ENCODE measurements at regions not wholly inside any gene's neighbourhood (a gene's known extent, or its start where the extent isn't known, plus 50 kb on each side); places are given as distances from the start of the nearest gene placed in this dataset.

GRCh38 chr13:99656092-99656745, 154.9 kb downstream of the TM9SF2 start:
- TF ChIP-seq CTCF (IDR thresholded peaks at IDR 0.05; ENCODE audit: borderline replicate concordance, extremely low read depth, low read length, poor library complexity, severe bottlenecking) (peak; percentile 99), EZH2 (IDR thresholded peaks at IDR 0.05; ENCODE audit: borderline replicate concordance, low read depth, low read length, severe bottlenecking) (no peak)
